GM21619 (cell line): ENCODE measurements at regions not wholly inside any gene's neighbourhood (a gene's known extent, or its start where the extent isn't known, plus 50 kb on each side); places are given as distances from the start of the nearest gene placed in this dataset.
"Not testable (repeated sequence)": the region's sequence is repeated elsewhere in the genome, so short reads cannot be mapped to it uniquely, and the experiment has no call there.

Source experiments
- ATAC-seq: cut with Tn5 transposase; IDR thresholded peaks from one replicate; pipeline ENCODE4 v1.9.1; 2021; ENCODE audit not compliant: unreplicated experiment

- ATAC-seq: no peak
Observed at GRCh38 chr11:86148345-86148747, 79.5 kb upstream of the PICALM start.

- no peak for ATAC-seq
Observed at GRCh38 chr11:86147004-86147403, 78.1 kb upstream of the PICALM start.

- ATAC-seq: no peak
Observed at GRCh38 chr11:86145439-86146156, 76.7 kb upstream of the PICALM start.

- ATAC-seq: no peak
Observed at GRCh38 chr11:86144846-86145245, 76.0 kb upstream of the PICALM start.

- not testable (repeated sequence) for ATAC-seq
Observed at GRCh38 chr11:86144087-86144486, 75.2 kb upstream of the PICALM start.

GRCh38 chr11:86143087-86144030 is 74.5 kb upstream of the PICALM start:
- peak; percentile 44 for ATAC-seq

- ATAC-seq: no peak
Observed at GRCh38 chr11:86142170-86142569, 73.3 kb upstream of the PICALM start.

GRCh38 chr11:86141727-86142126 is 72.8 kb upstream of the PICALM start:
- ATAC-seq: no peak

- ATAC-seq: no peak
Observed at GRCh38 chr11:86140334-86140990, 71.6 kb upstream of the PICALM start.

GRCh38 chr11:86138958-86139357 is 70.1 kb upstream of the PICALM start:
- ATAC-seq: peak; percentile 70

- ATAC-seq: no peak
Observed at GRCh38 chr11:86136538-86136937, 67.7 kb upstream of the PICALM start.

GRCh38 chr11:86135319-86135714 is 66.4 kb upstream of the PICALM start:
- no peak for ATAC-seq

- no peak for ATAC-seq
Observed at GRCh38 chr11:86134580-86135318, 65.9 kb upstream of the PICALM start.

GRCh38 chr11:86132667-86133249 is 63.9 kb upstream of the PICALM start:
- no peak for ATAC-seq

- ATAC-seq: no peak
Observed at GRCh38 chr11:86129740-86130540, 61.1 kb upstream of the PICALM start.

- ATAC-seq: no peak
Observed at GRCh38 chr11:86128914-86129313, 60.0 kb upstream of the PICALM start.

GRCh38 chr11:86126862-86127261 is 58.0 kb upstream of the PICALM start:
- no peak for ATAC-seq

- ATAC-seq: peak; percentile 58
Observed at GRCh38 chr11:86124251-86125233, 55.7 kb upstream of the PICALM start.
